Keratinocyte (primary cell): ENCODE measurements at regions not wholly inside any gene's neighbourhood (a gene's known extent, or its start where the extent isn't known, plus 50 kb on each side); places are given as distances from the start of the nearest gene placed in this dataset.

ENCODE experiments used
- DNase-seq: peaks from one replicate; pipeline ENCODE4 v3.0.0-alpha.2; 2011; ENCODE audit warnings: low read depth, missing footprints, low spot score
- FAIRE-seq: peaks from 2 replicates; lab custom pipeline; 2011; peaks lifted over from hg19 to GRCh38; lab: Jason Lieb, UNC
- H2AFZ ChIP-seq: 2 replicates; pipeline ENCODE4 v1.6.0; 2012; ENCODE audit warnings: low read length, control low read depth, inconsistent platforms; ENCODE audit not compliant: control insufficient read depth
- H3K27ac ChIP-seq: 2 replicates; pipeline ENCODE4 v1.5.1; 2011; ENCODE audit warnings: low read length; ENCODE audit not compliant: control insufficient read depth, insufficient read depth
- H3K27me3 ChIP-seq: 3 replicates; pipeline ENCODE4 v1.6.0; 2011; ENCODE audit warnings: low read length; ENCODE audit not compliant: control insufficient read depth, insufficient read depth; ENCODE audit errors: extremely low read depth
- H3K36me3 ChIP-seq, 2 experiments: 2 replicates in 1 of 2; 3 replicates in 1 of 2; pipeline ENCODE4 v1.5.1; 2011; ENCODE audit warnings: low read length in 2 of 2, mild to moderate bottlenecking in 1 of 2; ENCODE audit not compliant: control insufficient read depth in 2 of 2, insufficient read depth in 2 of 2; ENCODE audit errors: extremely low read depth in 1 of 2
- H3K4me1 ChIP-seq: 3 replicates; pipeline ENCODE4 v1.5.1; 2011; ENCODE audit warnings: low read length; ENCODE audit not compliant: control insufficient read depth, insufficient read depth; ENCODE audit errors: extremely low read depth
- H3K4me2 ChIP-seq: 3 replicates; pipeline ENCODE4 v1.6.0; 2011; ENCODE audit warnings: low read depth, low read length; ENCODE audit not compliant: control insufficient read depth, insufficient read depth; ENCODE audit errors: extremely low read depth
- H3K4me3 ChIP-seq, 3 experiments: fragments of 200-600 bp in 1 of 3; sonication (generic) in 1 of 3; 2 replicates in 2 of 3; 3 replicates in 1 of 3; pipeline ENCODE4 v1.5.1; 2011 to 2016; ENCODE audit warnings: low read length in 3 of 3, mild to moderate bottlenecking in 3 of 3, control low read depth in 2 of 3, inconsistent platforms in 1 of 3, low read depth in 1 of 3, mixed read lengths in 1 of 3, mixed run types in 1 of 3, moderate library complexity in 1 of 3; ENCODE audit not compliant: control insufficient read depth in 2 of 3, insufficient read depth in 2 of 3; ENCODE audit errors: extremely low read depth in 1 of 3
- H3K79me2 ChIP-seq: 2 replicates; pipeline ENCODE4 v1.6.0; 2012; ENCODE audit warnings: low read length; ENCODE audit not compliant: control insufficient read depth, insufficient read depth
- H3K9ac ChIP-seq: 3 replicates; pipeline ENCODE4 v1.6.0; 2011; ENCODE audit warnings: low read length; ENCODE audit not compliant: control insufficient read depth, insufficient read depth; ENCODE audit errors: extremely low read depth
- H3K9me1 ChIP-seq: 3 replicates; pipeline ENCODE4 v1.6.0; 2011; ENCODE audit warnings: low read length; ENCODE audit not compliant: control insufficient read depth, insufficient read depth; ENCODE audit errors: extremely low read depth
- H3K9me3 ChIP-seq: 2 replicates; pipeline ENCODE4 v1.5.1; 2012; ENCODE audit warnings: low read depth, low read length; ENCODE audit not compliant: control insufficient read depth
- H4K20me1 ChIP-seq: 3 replicates; pipeline ENCODE4 v1.6.0; 2011; ENCODE audit warnings: low read length; ENCODE audit not compliant: control insufficient read depth, insufficient read depth; ENCODE audit errors: extremely low read depth
- EZH2 ChIP-seq: IDR thresholded peaks from one replicate; pipeline ENCODE4 v1.6.1; 2012; ENCODE audit warnings: inconsistent platforms, mild to moderate bottlenecking, low read length, moderate library complexity
- dilution Hi-C: fragments of 300-500 bp; cut with MboI; formaldehyde crosslinking; loops from one replicate; pipeline ENCODE4 v1.7.0; 2020; ENCODE audit warnings: low sequenced_read_pairs; ENCODE audit not compliant: extremely low pct_ligation_motif_present
- TF ChIP-seq, protein P1 (sequence below), 3 experiments: IDR thresholded peaks in 1 of 3; conservative IDR thresholded peaks in 1 of 3; optimal IDR thresholded peaks in 1 of 3; 2 replicates in 2 of 3; 3 replicates in 1 of 3; pipeline versions ENCODE3 to v1.5.1; 2011; ENCODE audit warnings: low read length in 3 of 3, mild to moderate bottlenecking in 3 of 3, moderate library complexity in 2 of 3, control low read depth in 1 of 3, inconsistent platforms in 1 of 3; ENCODE audit not compliant: insufficient read depth in 2 of 3; ENCODE audit errors: extremely low read depth in 1 of 3

- Histone ChIP-seq H3K4me1 (no peaks in the 10 kb centered on the region), H3K9me1 (no peaks in the 10 kb centered on the region), H3K9ac (no peak overlapping the region), H3K4me2 (no peak overlapping the region), H3K36me3 (no peaks in the 10 kb centered on the region), H4K20me1 (no peaks in the 10 kb centered on the region), H3K27me3 (no peaks in the 10 kb centered on the region), H3K9me3 (no peaks in the 10 kb centered on the region), H3K79me2 (no peaks in the 10 kb centered on the region), H3K27ac (no peak overlapping the region), H2AFZ (no peak overlapping the region), H3K4me3 (no peak overlapping the region)
- dilution Hi-C loops, result no loop called here
- DNase-seq (no peak), FAIRE-seq (no peak)
- TF ChIP-seq EZH2, result no peak
- TF ChIP-seq, protein P1, sequence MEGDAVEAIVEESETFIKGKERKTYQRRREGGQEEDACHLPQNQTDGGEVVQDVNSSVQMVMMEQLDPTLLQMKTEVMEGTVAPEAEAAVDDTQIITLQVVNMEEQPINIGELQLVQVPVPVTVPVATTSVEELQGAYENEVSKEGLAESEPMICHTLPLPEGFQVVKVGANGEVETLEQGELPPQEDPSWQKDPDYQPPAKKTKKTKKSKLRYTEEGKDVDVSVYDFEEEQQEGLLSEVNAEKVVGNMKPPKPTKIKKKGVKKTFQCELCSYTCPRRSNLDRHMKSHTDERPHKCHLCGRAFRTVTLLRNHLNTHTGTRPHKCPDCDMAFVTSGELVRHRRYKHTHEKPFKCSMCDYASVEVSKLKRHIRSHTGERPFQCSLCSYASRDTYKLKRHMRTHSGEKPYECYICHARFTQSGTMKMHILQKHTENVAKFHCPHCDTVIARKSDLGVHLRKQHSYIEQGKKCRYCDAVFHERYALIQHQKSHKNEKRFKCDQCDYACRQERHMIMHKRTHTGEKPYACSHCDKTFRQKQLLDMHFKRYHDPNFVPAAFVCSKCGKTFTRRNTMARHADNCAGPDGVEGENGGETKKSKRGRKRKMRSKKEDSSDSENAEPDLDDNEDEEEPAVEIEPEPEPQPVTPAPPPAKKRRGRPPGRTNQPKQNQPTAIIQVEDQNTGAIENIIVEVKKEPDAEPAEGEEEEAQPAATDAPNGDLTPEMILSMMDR (optimal IDR thresholded peaks at IDR 0.05 in 1 of 3, IDR thresholded peaks at IDR 0.05 in 1 of 3, conservative IDR thresholded peaks at IDR 0.05 in 1 of 3; ENCODE audit: extremely low read depth in 1 of 3, insufficient read depth in 2 of 3, low read length in 3 of 3), result no peak
These were observed 377.3 kb upstream of the E2F7 start for GRCh38 chr12:77442633-77443032.

DNA sequence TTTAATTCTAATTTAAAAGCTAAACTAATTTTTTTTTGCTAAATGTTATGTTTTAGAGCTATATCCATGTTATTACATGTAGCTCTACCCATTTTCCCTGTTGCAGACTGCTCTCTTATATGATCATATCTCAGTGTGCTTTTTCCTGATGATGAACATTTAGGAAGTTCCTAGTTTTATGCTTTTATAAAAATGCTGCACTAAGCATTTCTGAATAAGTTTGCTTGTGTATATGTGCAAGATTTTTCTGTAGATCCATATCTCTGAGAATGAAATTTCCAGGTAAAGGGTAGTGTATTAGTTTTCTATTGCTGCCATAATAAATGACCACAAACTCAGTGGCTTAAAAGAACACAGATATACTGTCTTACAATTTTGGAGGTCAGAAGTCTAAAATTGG is 374.4 kb upstream of the E2F7 start:
- no peak for FAIRE-seq
- dilution Hi-C loops, result no loop called here
- TF ChIP-seq, protein P1 (optimal IDR thresholded peaks at IDR 0.05 in 1 of 3, IDR thresholded peaks at IDR 0.05 in 1 of 3, conservative IDR thresholded peaks at IDR 0.05 in 1 of 3; ENCODE audit: extremely low read depth in 1 of 3, insufficient read depth in 2 of 3, low read length in 3 of 3), result no peak
- TF ChIP-seq EZH2, result no peak

More for the DNA sequence above, 374.4 kb upstream of the E2F7 start:
- Histone ChIP-seq H3K9ac (no peak overlapping the region), H3K4me3 (no peak overlapping the region), H3K79me2 (no peaks in the 10 kb centered on the region), H3K27ac (no peak overlapping the region), H3K9me1 (no peaks in the 10 kb centered on the region), H3K4me1 (no peaks in the 10 kb centered on the region), H3K4me2 (no peak overlapping the region), H3K9me3 (no peaks in the 10 kb centered on the region), H4K20me1 (no peaks in the 10 kb centered on the region), H3K36me3 (no peaks in the 10 kb centered on the region), H3K27me3 (no peaks in the 10 kb centered on the region), H2AFZ (no peak overlapping the region)
- DNase-seq, result no peak
